ENCODE measurements at regions not wholly inside any gene's neighbourhood (a gene's known extent, or its start where the extent isn't known, plus 50 kb on each side); places are given as distances from the start of the nearest gene placed in this dataset.

DNA sequence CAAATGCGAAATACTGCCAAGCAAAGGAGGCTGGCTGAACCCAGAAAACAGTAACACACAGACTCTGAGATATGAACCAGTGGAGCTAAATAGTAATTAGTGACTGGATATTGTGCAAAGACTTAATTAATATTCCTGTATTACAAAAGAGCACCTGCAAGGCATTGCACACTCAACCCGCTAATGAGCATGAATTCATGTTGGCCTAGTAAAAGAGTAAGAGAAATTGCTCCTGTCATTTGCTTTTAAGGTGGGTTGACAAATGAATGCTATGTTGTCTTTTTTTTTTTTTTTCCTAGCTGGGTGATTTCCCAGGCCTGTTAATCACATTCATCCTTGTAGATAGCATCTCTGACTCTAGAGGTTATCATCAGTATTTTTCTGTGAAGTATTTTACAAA, 87.0 kb upstream of the CERS6 start:
- no peaks in the 10 kb centered on the region for H3K79me2 ChIP-seq (ENCODE audit: insufficient read depth, low read length)
- ATAC-seq (no peak), DNase-seq (ENCODE audit: low read depth, low spot score) (no peak)
- no peaks in the 10 kb centered on the region for H3K4me1 ChIP-seq (ENCODE audit: control insufficient read depth in 1 of 2, insufficient read depth in 2 of 2, low read length in 2 of 2)
- no peak overlapping the region for H3K4me3 ChIP-seq (replicated peaks in 1 of 2; ENCODE audit: low read depth in 1 of 2, low read length in 2 of 2)
- no peaks in the 10 kb centered on the region for H3K9me2 ChIP-seq (ENCODE audit: insufficient read depth)
- intact Hi-C loops (cut with micrococcal nuclease) = no loop called here
- H3K9ac ChIP-seq (ENCODE audit: low read length) = no peak overlapping the region
- ChIA-PET POLR2A (no interaction called here), CTCF (no interaction called here), RAD21 (ENCODE audit: low non-redundant PET in 1 of 2, low total read pairs in 2 of 2, uncharacterized antibody in 2 of 2, unreplicated experiment in 2 of 2) (no interaction called here)
- H3K36me3 ChIP-seq (ENCODE audit: control insufficient read depth in 1 of 2, insufficient read depth in 2 of 2, low read length in 2 of 2) = no peaks in the 10 kb centered on the region
- H3K27me3 ChIP-seq (ENCODE audit: insufficient read depth, low read length) = no peaks in the 10 kb centered on the region
- no peaks in the 10 kb centered on the region for H4K20me1 ChIP-seq (ENCODE audit: insufficient read depth)
- H3K9me3 ChIP-seq (ENCODE audit: control insufficient read depth in 1 of 2, insufficient read depth in 1 of 2, low read depth in 1 of 2, low read length in 2 of 2) = no peaks in the 10 kb centered on the region
- TF ChIP-seq TCF7L2 (IDR thresholded peaks at IDR 0.05; ENCODE audit: borderline replicate concordance, extremely low read depth, insufficient read depth, insufficient read length) (no peak), EGR1 (IDR thresholded peaks at IDR 0.05; ENCODE audit: low read depth) (no peak), EZH2phosphoT487 (IDR thresholded peaks at IDR 0.05; ENCODE audit: borderline replicate concordance) (no peak)
- TF ChIP-seq, protein P1, sequence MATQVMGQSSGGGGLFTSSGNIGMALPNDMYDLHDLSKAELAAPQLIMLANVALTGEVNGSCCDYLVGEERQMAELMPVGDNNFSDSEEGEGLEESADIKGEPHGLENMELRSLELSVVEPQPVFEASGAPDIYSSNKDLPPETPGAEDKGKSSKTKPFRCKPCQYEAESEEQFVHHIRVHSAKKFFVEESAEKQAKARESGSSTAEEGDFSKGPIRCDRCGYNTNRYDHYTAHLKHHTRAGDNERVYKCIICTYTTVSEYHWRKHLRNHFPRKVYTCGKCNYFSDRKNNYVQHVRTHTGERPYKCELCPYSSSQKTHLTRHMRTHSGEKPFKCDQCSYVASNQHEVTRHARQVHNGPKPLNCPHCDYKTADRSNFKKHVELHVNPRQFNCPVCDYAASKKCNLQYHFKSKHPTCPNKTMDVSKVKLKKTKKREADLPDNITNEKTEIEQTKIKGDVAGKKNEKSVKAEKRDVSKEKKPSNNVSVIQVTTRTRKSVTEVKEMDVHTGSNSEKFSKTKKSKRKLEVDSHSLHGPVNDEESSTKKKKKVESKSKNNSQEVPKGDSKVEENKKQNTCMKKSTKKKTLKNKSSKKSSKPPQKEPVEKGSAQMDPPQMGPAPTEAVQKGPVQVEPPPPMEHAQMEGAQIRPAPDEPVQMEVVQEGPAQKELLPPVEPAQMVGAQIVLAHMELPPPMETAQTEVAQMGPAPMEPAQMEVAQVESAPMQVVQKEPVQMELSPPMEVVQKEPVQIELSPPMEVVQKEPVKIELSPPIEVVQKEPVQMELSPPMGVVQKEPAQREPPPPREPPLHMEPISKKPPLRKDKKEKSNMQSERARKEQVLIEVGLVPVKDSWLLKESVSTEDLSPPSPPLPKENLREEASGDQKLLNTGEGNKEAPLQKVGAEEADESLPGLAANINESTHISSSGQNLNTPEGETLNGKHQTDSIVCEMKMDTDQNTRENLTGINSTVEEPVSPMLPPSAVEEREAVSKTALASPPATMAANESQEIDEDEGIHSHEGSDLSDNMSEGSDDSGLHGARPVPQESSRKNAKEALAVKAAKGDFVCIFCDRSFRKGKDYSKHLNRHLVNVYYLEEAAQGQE (IDR thresholded peaks at IDR 0.05; ENCODE audit: low read depth) = no peak
- H3K4me2 ChIP-seq (ENCODE audit: low read length) = no peak overlapping the region
- no peak overlapping the region for H2AFZ ChIP-seq (ENCODE audit: low read depth, low read length, poor library complexity, severe bottlenecking)
- no TSS peak for BruUV-seq (replicated peaks)
- H3K27ac ChIP-seq (ENCODE audit: low read depth, low read length) = no peak overlapping the region

DNA sequence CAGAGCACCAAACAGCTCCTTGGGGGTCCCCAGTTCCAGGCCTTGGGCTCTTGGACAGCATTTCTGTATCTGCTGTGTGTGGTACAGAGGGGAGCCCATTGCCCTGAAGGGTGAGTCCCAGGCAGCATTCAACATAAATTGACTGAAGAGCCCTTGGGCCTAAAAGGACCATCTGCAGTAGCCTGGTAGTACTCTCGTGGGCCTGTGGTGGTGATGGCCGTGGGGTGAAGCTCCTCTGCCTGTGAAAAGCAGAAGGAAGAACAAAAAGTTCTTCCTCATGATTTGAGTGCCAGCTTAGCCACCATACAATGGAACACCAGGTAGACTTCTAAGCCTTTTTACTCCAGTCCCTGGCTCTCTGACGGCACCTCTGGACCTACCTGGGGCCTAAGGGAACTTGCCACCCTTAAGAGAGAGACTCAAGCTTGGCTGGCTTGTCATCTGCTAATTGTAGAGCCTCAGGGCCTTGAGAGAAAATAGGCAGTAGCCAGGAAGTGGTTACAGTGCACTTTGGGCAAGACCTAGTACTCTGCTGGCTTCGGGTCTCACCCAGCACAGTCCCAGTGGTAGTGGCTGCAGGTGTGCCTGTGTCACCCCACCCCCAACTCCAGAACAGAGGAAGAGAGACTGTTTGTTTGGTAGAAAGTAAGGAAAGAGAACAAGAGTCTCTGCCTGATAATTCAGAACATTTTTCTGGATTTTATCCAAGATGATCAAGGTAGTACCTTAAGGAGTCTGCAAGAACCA, 84.6 kb upstream of the CERS6 start:
- H3K79me2 ChIP-seq (ENCODE audit: insufficient read depth, low read length) = no peaks in the 10 kb centered on the region
- BruUV-seq (replicated peaks) = no TSS peak
- H4K20me1 ChIP-seq (ENCODE audit: insufficient read depth) = no peaks in the 10 kb centered on the region
- CTCF ChIA-PET = no interaction called here
- H3K9me3 ChIP-seq (ENCODE audit: control insufficient read depth in 1 of 2, insufficient read depth in 1 of 2, low read depth in 1 of 2, low read length in 2 of 2) = no peaks in the 10 kb centered on the region
- no peak overlapping the region for H3K27ac ChIP-seq (ENCODE audit: low read depth, low read length)
- H3K9me2 ChIP-seq (ENCODE audit: insufficient read depth) = no peaks in the 10 kb centered on the region
- no peaks in the 10 kb centered on the region for H3K4me1 ChIP-seq (ENCODE audit: control insufficient read depth in 1 of 2, insufficient read depth in 2 of 2, low read length in 2 of 2)
- RAD21 ChIA-PET (ENCODE audit: low non-redundant PET in 1 of 2, low total read pairs in 2 of 2, uncharacterized antibody in 2 of 2, unreplicated experiment in 2 of 2) = no interaction called here
- DNase-seq (ENCODE audit: low read depth, low spot score) (no peak), ATAC-seq (no peak)
- H3K36me3 ChIP-seq (ENCODE audit: control insufficient read depth in 1 of 2, insufficient read depth in 2 of 2, low read length in 2 of 2) = no peaks in the 10 kb centered on the region
- H3K4me3 ChIP-seq (replicated peaks in 1 of 2; ENCODE audit: low read depth in 1 of 2, low read length in 2 of 2) = no peak overlapping the region
- H3K4me2 ChIP-seq (ENCODE audit: low read length) = no peak overlapping the region
- intact Hi-C loops (cut with micrococcal nuclease) = no loop called here
- H3K27me3 ChIP-seq (ENCODE audit: insufficient read depth, low read length) = no peaks in the 10 kb centered on the region
- POLR2A ChIA-PET = no interaction called here
- H3K9ac ChIP-seq (ENCODE audit: low read length) = no peak overlapping the region
- H2AFZ ChIP-seq (ENCODE audit: low read depth, low read length, poor library complexity, severe bottlenecking) = no peak overlapping the region
- no peak for TF ChIP-seq TCF7L2 (IDR thresholded peaks at IDR 0.05; ENCODE audit: borderline replicate concordance, extremely low read depth, insufficient read depth, insufficient read length)
- TF ChIP-seq, protein P1 (IDR thresholded peaks at IDR 0.05; ENCODE audit: low read depth) = no peak
- no peak for TF ChIP-seq SP1 (IDR thresholded peaks at IDR 0.05; ENCODE audit: low read depth)
- TF ChIP-seq ELF1 (IDR thresholded peaks at IDR 0.05; ENCODE audit: borderline replicate concordance, low read depth) = no peak
- TF ChIP-seq RAD21 (IDR thresholded peaks at IDR 0.05; ENCODE audit: low read depth) = no peak
- no peak for TF ChIP-seq POLR2A (IDR thresholded peaks at IDR 0.05; ENCODE audit: borderline replicate concordance, extremely low read depth, insufficient read depth, insufficient read length)
- TF ChIP-seq ZFX (IDR thresholded peaks at IDR 0.05) = no peak
- no peak for TF ChIP-seq CBX3 (IDR thresholded peaks at IDR 0.05; ENCODE audit: low read depth)
- TF ChIP-seq SRF (IDR thresholded peaks at IDR 0.05; ENCODE audit: low read depth) = no peak
- TF ChIP-seq CEBPB (IDR thresholded peaks at IDR 0.05; ENCODE audit: low read depth) = no peak
- TF ChIP-seq EZH2 (IDR thresholded peaks at IDR 0.05) = no peak
- no peak for TF ChIP-seq POLR2AphosphoS5 (IDR thresholded peaks at IDR 0.05; ENCODE audit: low read depth, low read length)

All from HCT116 (cell line).